Transverse colon (tissue), 4 donors: ENCODE measurements at regions not wholly inside any gene's neighbourhood (a gene's known extent, or its start where the extent isn't known, plus 50 kb on each side); places are given as distances from the start of the nearest gene placed in this dataset.
"Not testable (repeated sequence)": the region's sequence is repeated elsewhere in the genome, so short reads cannot be mapped to it uniquely, and the experiment has no call there.

ENCODE experiments used
- DNase-seq: peaks from one replicate; pipeline ENCODE4 v3.0.0-alpha.2; 2019
- H3K27ac ChIP-seq, 4 donors: fragments of 200-600 bp; sonication (generic); 2 replicates each; pipeline ENCODE4 v1.5.1; 2016 to 2018; ENCODE audit warnings: inconsistent platforms in 4 of 4
- H3K27me3 ChIP-seq: fragments of 200-600 bp; sonication (generic); 2 replicates; pipeline ENCODE4 v1.5.1; 2017; ENCODE audit warnings: inconsistent platforms
- H3K36me3 ChIP-seq, 4 donors: fragments of 200-600 bp; sonication (generic); 2 replicates each; pipeline ENCODE4 v1.5.1; 2017 to 2019; ENCODE audit warnings: inconsistent platforms in 4 of 4
- H3K4me1 ChIP-seq, 4 donors: fragments of 200-600 bp; sonication (generic); 2 replicates each; pipeline ENCODE4 v1.5.1; 2017 to 2020; ENCODE audit warnings: inconsistent platforms in 4 of 4
- H3K4me3 ChIP-seq, 4 donors: fragments of 200-600 bp; sonication (generic); 1 replicate in 1 of 4; 2 replicates in 3 of 4; pipeline versions ENCODE4 v1.5.1 to v1.6.1; 2017 to 2019; ENCODE audit warnings: inconsistent platforms in 4 of 4
- H3K9me3 ChIP-seq, 2 donors: fragments of 200-600 bp; sonication (generic); 2 replicates each; pipeline ENCODE4 v1.5.1; 2017 to 2019; ENCODE audit warnings: inconsistent platforms in 2 of 2
- CTCF ChIP-seq, 5 experiments: fragments of 200-600 bp in 3 of 5; fragments of 450-650 bp in 2 of 5; sonication (generic) in 3 of 5; IDR thresholded peaks; 1 replicate in 2 of 5; 2 replicates in 3 of 5; pipeline ENCODE4 v1.5.1; 2016 to 2017; ENCODE audit warnings: antibody characterized with exemption in 5 of 5, inconsistent platforms in 3 of 5, mild to moderate bottlenecking in 2 of 5, moderate library complexity in 1 of 5
- EP300 ChIP-seq: sonication (generic); formaldehyde crosslinking; IDR thresholded peaks from one replicate; pipeline ENCODE4 v1.6.1; 2017; ENCODE audit warnings: antibody characterized with exemption, low read depth
- POLR2A ChIP-seq: fragments of 450-650 bp; IDR thresholded peaks from one replicate; pipeline ENCODE4 v1.6.1; 2016; ENCODE audit warnings: antibody characterized with exemption, mild to moderate bottlenecking, moderate library complexity
- POLR2AphosphoS5 ChIP-seq, 3 donors: sonication (generic); formaldehyde crosslinking; IDR thresholded peaks; one replicate each; pipeline ENCODE4 v1.6.1; 2016; ENCODE audit warnings: antibody characterized with exemption in 3 of 3
- WGBS, 2 donors: methylation state at CpG; one replicate each; pipeline ENCODE4 v1.1.5; 2018; ENCODE audit warnings: low coverage in 1 of 2; 5-methylcytosine and 5-hydroxymethylcytosine counted together
- in situ Hi-C, 4 donors: fragments of 200-750 bp; cut with MboI; loops; one replicate each; pipeline versions ENCODE4 v1.15.0 to v1.15.1; 2017; ENCODE audit warnings: low sequenced_read_pairs in 3 of 4, low pct_ligation_motif_present in 1 of 4, low pct_unique_long_range_greater_than_20kb in 1 of 4
- intact Hi-C: fragments of 100-400 bp; cut with DNase I; formaldehyde crosslinking; loops from one replicate; pipeline ENCODE4 v1.15.1; 2023; ENCODE audit warnings: low total_unique reads

- peaks cover 0 to 3% of the 10 kb centered on the region in 2 donors for H3K9me3 ChIP-seq
- H3K4me3 ChIP-seq = no peak overlapping the region
- no peaks in the 10 kb centered on the region for H3K36me3 ChIP-seq
- no peak for TF ChIP-seq EP300
- in situ Hi-C loops (no loop called here), intact Hi-C loops (no loop called here)
- no peaks in the 10 kb centered on the region for H3K27me3 ChIP-seq
- WGBS, 2 donors = 33 to 71% methylated on average over 2 of the region's 2 CpGs
- DNase-seq = no peak
- H3K27ac ChIP-seq = no peak overlapping the region
- H3K4me1 ChIP-seq = peaks cover 0 to 6% (median 2%) of the 10 kb centered on the region in 4 donors
Observed at GRCh38 chr4:152062936-152063620, 302.3 kb upstream of the GATB start.

GRCh38 chr4:152054731-152055130 lies 293.9 kb upstream of the GATB start:
- H3K27me3 ChIP-seq = no peaks in the 10 kb centered on the region
- no peaks in the 10 kb centered on the region for H3K36me3 ChIP-seq
- intact Hi-C loops (no loop called here), in situ Hi-C loops (no loop called here)
- TF ChIP-seq POLR2AphosphoS5 (IDR thresholded peaks at IDR 0.05) (no peak), EP300 (no peak), CTCF (IDR thresholded peaks at IDR 0.05) (no peak), POLR2A (no peak)
- no peak overlapping the region for H3K27ac ChIP-seq
- peaks cover 7 to 15% of the 10 kb centered on the region in 2 donors for H3K9me3 ChIP-seq
- DNase-seq = no peak
- H3K4me3 ChIP-seq = no peak overlapping the region
- no peaks in the 10 kb centered on the region for H3K4me1 ChIP-seq
- 47 to 49% methylated on average over 3 of the region's 3 CpGs for WGBS, 2 donors

- H3K27ac ChIP-seq = no peak overlapping the region
- WGBS, 2 donors = 27 to 43% methylated on average over 4 of the region's 4 CpGs
- intact Hi-C loops (no loop called here), in situ Hi-C loops (no loop called here)
- no peaks in the 10 kb centered on the region for H3K4me1 ChIP-seq
- H3K27me3 ChIP-seq = no peaks in the 10 kb centered on the region
- no peak overlapping the region for H3K4me3 ChIP-seq
- TF ChIP-seq POLR2AphosphoS5 (IDR thresholded peaks at IDR 0.05) = no peak
- peaks cover 7 to 8% of the 10 kb centered on the region in 2 donors for H3K9me3 ChIP-seq
- no peaks in the 10 kb centered on the region for H3K36me3 ChIP-seq
- DNase-seq = no peak
Observed at GRCh38 chr4:152052451-152053057, 291.7 kb upstream of the GATB start.

- H3K9me3 ChIP-seq, H3K4me1 ChIP-seq, H3K36me3 ChIP-seq, in situ Hi-C loops, DNase-seq, H3K27me3 ChIP-seq, intact Hi-C loops, H3K27ac ChIP-seq, H3K4me3 ChIP-seq: not testable (repeated sequence)
- 93 to 95% methylated on average over 7 to 15 of the region's 15 CpGs for WGBS, 2 donors
Observed at GRCh38 chr4:152051332-152051731, 290.5 kb upstream of the GATB start.

- Histone ChIP-seq H3K4me1 (peaks cover 9 to 10% (median 9%) of the 10 kb centered on the region in 4 donors), H3K4me3 (no peak overlapping the region), H3K36me3 (no peaks in the 10 kb centered on the region), H3K9me3 (no peaks in the 10 kb centered on the region), H3K27ac (no peak overlapping the region), H3K27me3 (peaks cover 14% of the 10 kb centered on the region)
- TF ChIP-seq POLR2A (no peak), POLR2AphosphoS5 (IDR thresholded peaks at IDR 0.05) (no peak), EP300 (no peak), CTCF (IDR thresholded peaks at IDR 0.05) (no peak)
- in situ Hi-C loops = no loop called here
- WGBS, 2 donors = 91% methylated on average over 3 of the region's 3 CpGs; no CpG with 5 or more reads in 1 of the 2 donors
- intact Hi-C loops = no loop called here
- no peak for DNase-seq
Observed at GRCh38 chr4:152050106-152050505, 289.3 kb upstream of the GATB start.
